MCF 10A (cell line): ENCODE measurements at regions not wholly inside any gene's neighbourhood (a gene's known extent, or its start where the extent isn't known, plus 50 kb on each side); places are given as distances from the start of the nearest gene placed in this dataset.

Experiments used
- BruUV-seq: library from RNA; stranded (reverse); fragments of 400-500 nt; replicated peaks from 2 replicates; lab custom pipeline; 2021; lab: Mats Ljungman, UMichigan
- CTCF ChIA-PET: fragments of 300-600 bp; sonication (Branson Sonifier 250); formaldehyde crosslinking; extraction: SDS; loops from one replicate; lab custom pipeline; 2021; ENCODE audit warnings: antibody characterized with exemption, inconsistent platforms; lab: Yijun Ruan, JAX
- POLR2A ChIA-PET: fragments of 300-600, 350-650 bp; sonication (Branson Sonifier 250); formaldehyde crosslinking; extraction: SDS; loops from one replicate; lab custom pipeline; 2020; ENCODE audit warnings: antibody characterized with exemption, inconsistent platforms; lab: Yijun Ruan, JAX
- DNase-seq: peaks from one replicate; pipeline ENCODE4 v3.0.0-alpha.2; 2018; ENCODE audit not compliant: unreplicated experiment
- H3K27ac Mint-ChIP-seq: one replicate; pipeline ENCODE4 v1.8.0; 2022; ENCODE audit warnings: mild to moderate bottlenecking, low read depth, mixed read lengths; ENCODE audit not compliant: unreplicated experiment
- H3K27me3 Mint-ChIP-seq: one replicate; pipeline ENCODE4 v1.8.0; 2022; ENCODE audit warnings: mixed read lengths; ENCODE audit not compliant: insufficient read depth, unreplicated experiment
- H3K36me3 Mint-ChIP-seq: one replicate; pipeline ENCODE4 v1.8.0; 2022; ENCODE audit warnings: mild to moderate bottlenecking, moderate library complexity, mixed read lengths; ENCODE audit not compliant: insufficient read depth, unreplicated experiment
- H3K4me1 Mint-ChIP-seq: one replicate; pipeline ENCODE4 v1.8.0; 2022; ENCODE audit warnings: mixed read lengths; ENCODE audit not compliant: insufficient read depth, unreplicated experiment
- H3K4me3 Mint-ChIP-seq: one replicate; pipeline ENCODE4 v1.8.0; 2022; ENCODE audit warnings: mild to moderate bottlenecking, moderate library complexity, mixed read lengths; ENCODE audit not compliant: unreplicated experiment
- H3K9me3 Mint-ChIP-seq: one replicate; pipeline ENCODE4 v1.8.0; 2022; ENCODE audit warnings: mixed read lengths; ENCODE audit not compliant: unreplicated experiment
- intact Hi-C: fragments of 100-400 bp; cut with micrococcal nuclease; formaldehyde crosslinking; loops from 2 replicates; pipeline ENCODE4 v1.14.1; 2022
- TF ChIP-seq, protein P1 (sequence below): fragments of 200-600 bp; IDR thresholded peaks from one replicate; pipeline ENCODE4 v1.8.0; 2022; ENCODE audit warnings: antibody characterized with exemption, mild to moderate bottlenecking; ENCODE audit not compliant: unreplicated experiment

DNA sequence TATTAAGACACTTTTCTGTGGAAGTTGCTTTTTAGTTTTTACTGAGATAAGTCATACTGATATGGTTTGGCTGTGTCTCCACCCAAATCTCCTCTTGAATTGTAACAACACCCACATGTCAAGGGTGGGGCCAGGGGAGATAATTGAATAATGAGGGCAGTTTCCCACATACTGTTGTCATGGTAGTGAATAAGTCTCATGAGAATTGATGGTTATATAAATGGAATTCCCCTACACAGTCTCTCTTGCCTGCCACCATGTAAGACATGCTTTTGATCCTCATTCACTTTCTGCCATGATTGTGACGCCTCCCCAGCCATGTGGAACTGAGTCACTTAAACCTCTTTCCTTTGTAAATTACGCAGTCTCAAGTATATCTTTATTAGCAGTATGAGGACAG lies 1340.4 kb downstream of the SLITRK5 start:
- no peaks in the 10 kb centered on the region for H3K36me3 Mint-ChIP-seq
- no peaks in the 10 kb centered on the region for H3K4me1 Mint-ChIP-seq
- H3K27me3 Mint-ChIP-seq = no peaks in the 10 kb centered on the region
- ChIA-PET POLR2A (no interaction called here), CTCF (no interaction called here)
- DNase-seq = no peak
- intact Hi-C loops = no loop called here
- TF ChIP-seq, protein P1, sequence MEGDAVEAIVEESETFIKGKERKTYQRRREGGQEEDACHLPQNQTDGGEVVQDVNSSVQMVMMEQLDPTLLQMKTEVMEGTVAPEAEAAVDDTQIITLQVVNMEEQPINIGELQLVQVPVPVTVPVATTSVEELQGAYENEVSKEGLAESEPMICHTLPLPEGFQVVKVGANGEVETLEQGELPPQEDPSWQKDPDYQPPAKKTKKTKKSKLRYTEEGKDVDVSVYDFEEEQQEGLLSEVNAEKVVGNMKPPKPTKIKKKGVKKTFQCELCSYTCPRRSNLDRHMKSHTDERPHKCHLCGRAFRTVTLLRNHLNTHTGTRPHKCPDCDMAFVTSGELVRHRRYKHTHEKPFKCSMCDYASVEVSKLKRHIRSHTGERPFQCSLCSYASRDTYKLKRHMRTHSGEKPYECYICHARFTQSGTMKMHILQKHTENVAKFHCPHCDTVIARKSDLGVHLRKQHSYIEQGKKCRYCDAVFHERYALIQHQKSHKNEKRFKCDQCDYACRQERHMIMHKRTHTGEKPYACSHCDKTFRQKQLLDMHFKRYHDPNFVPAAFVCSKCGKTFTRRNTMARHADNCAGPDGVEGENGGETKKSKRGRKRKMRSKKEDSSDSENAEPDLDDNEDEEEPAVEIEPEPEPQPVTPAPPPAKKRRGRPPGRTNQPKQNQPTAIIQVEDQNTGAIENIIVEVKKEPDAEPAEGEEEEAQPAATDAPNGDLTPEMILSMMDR = no peak
- H3K4me3 Mint-ChIP-seq = no peak overlapping the region
- H3K9me3 Mint-ChIP-seq = no peaks in the 10 kb centered on the region
- H3K27ac Mint-ChIP-seq = no peak overlapping the region
- no TSS peak for BruUV-seq

GRCh38 chr13:89027694-89028306 lies 1356.6 kb downstream of the SLITRK5 start:
- no peak for DNase-seq
- no peak overlapping the region for H3K4me3 Mint-ChIP-seq
- H3K9me3 Mint-ChIP-seq = no peaks in the 10 kb centered on the region
- no peak overlapping the region for H3K27ac Mint-ChIP-seq
- no peaks in the 10 kb centered on the region for H3K27me3 Mint-ChIP-seq
- ChIA-PET POLR2A (no interaction called here), CTCF (interaction anchor here (0.6 kb wide), 1 partner anchor 667 kb away, joined by 3 read pairs; no protein-coding TSS in a partner anchor)
- H3K36me3 Mint-ChIP-seq = no peaks in the 10 kb centered on the region
- intact Hi-C loops = no loop called here
- TF ChIP-seq, protein P1 = no peak
- no peaks in the 10 kb centered on the region for H3K4me1 Mint-ChIP-seq
- BruUV-seq = no TSS peak

GRCh38 chr13:89029062-89029461 lies 1357.9 kb downstream of the SLITRK5 start:
- BruUV-seq = no TSS peak
- CTCF ChIA-PET = interaction anchor here (0.9 kb wide), 1 partner anchor 1837 kb away, joined by 4 read pairs; no protein-coding TSS in a partner anchor
- H3K27ac Mint-ChIP-seq = no peak overlapping the region
- TF ChIP-seq, protein P1 = no peak
- H3K4me3 Mint-ChIP-seq = no peak overlapping the region
- H3K9me3 Mint-ChIP-seq = peaks cover 9% of the 10 kb centered on the region
- H3K4me1 Mint-ChIP-seq = no peaks in the 10 kb centered on the region
- H3K27me3 Mint-ChIP-seq = no peaks in the 10 kb centered on the region
- no peaks in the 10 kb centered on the region for H3K36me3 Mint-ChIP-seq
- intact Hi-C loops = no loop called here
- POLR2A ChIA-PET = no interaction called here
- DNase-seq = no peak

GRCh38 chr13:89034015-89034414 lies 1362.8 kb downstream of the SLITRK5 start:
- Mint-ChIP-seq H3K36me3 (no peaks in the 10 kb centered on the region), H3K4me1 (no peaks in the 10 kb centered on the region), H3K27me3 (no peaks in the 10 kb centered on the region), H3K4me3 (no peak overlapping the region), H3K9me3 (peaks cover 15% of the 10 kb centered on the region), H3K27ac (no peak overlapping the region)
- no TSS peak for BruUV-seq
- intact Hi-C loops = no loop called here
- no peak for DNase-seq
- ChIA-PET CTCF (interaction anchor here (0.6 to 0.7 kb wide), 2 partner anchors 28 to 154 kb away, joined by 3 to 4 read pairs; no protein-coding TSS in a partner anchor), POLR2A (no interaction called here)
- TF ChIP-seq, protein P1 = no peak
